ENCODE measurements at regions not wholly inside any gene's neighbourhood (a gene's known extent, or its start where the extent isn't known, plus 50 kb on each side); places are given as distances from the start of the nearest gene placed in this dataset.

DNA sequence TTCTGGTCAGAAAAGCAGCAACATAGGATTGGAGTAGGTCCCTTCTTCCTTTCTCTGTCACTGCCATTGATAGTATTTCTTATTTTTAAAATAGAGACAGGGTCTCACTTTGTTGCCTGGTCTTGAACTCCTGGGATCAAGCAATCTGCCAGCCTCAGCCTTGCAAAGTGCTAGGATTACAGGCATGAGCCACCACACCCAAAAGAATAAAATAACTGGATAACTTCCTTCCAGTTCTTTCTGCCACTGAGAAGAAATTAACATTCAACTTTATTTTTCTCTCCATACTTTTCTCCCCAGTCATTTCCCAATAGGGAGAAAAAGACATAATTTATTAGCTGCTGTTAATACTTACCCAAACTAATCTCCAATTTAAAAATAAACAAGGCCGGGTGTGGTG is 91.9 kb upstream of the MED13 start:
- TF ChIP-seq, protein P1, sequence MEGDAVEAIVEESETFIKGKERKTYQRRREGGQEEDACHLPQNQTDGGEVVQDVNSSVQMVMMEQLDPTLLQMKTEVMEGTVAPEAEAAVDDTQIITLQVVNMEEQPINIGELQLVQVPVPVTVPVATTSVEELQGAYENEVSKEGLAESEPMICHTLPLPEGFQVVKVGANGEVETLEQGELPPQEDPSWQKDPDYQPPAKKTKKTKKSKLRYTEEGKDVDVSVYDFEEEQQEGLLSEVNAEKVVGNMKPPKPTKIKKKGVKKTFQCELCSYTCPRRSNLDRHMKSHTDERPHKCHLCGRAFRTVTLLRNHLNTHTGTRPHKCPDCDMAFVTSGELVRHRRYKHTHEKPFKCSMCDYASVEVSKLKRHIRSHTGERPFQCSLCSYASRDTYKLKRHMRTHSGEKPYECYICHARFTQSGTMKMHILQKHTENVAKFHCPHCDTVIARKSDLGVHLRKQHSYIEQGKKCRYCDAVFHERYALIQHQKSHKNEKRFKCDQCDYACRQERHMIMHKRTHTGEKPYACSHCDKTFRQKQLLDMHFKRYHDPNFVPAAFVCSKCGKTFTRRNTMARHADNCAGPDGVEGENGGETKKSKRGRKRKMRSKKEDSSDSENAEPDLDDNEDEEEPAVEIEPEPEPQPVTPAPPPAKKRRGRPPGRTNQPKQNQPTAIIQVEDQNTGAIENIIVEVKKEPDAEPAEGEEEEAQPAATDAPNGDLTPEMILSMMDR (conservative IDR thresholded peaks at IDR 0.05 in 1 of 2, IDR thresholded peaks at IDR 0.05 in 1 of 2; ENCODE audit: low read depth in 1 of 2, low read length in 2 of 2): no peak
- TF ChIP-seq EZH2 (IDR thresholded peaks at IDR 0.05; ENCODE audit: low read length, missing control alignments): no peak
